ENCODE measurements at regions not wholly inside any gene's neighbourhood (a gene's known extent, or its start where the extent isn't known, plus 50 kb on each side); places are given as distances from the start of the nearest gene placed in this dataset.
"Not testable (repeated sequence)": the region's sequence is repeated elsewhere in the genome, so short reads cannot be mapped to it uniquely, and the experiment has no call there.

DNA sequence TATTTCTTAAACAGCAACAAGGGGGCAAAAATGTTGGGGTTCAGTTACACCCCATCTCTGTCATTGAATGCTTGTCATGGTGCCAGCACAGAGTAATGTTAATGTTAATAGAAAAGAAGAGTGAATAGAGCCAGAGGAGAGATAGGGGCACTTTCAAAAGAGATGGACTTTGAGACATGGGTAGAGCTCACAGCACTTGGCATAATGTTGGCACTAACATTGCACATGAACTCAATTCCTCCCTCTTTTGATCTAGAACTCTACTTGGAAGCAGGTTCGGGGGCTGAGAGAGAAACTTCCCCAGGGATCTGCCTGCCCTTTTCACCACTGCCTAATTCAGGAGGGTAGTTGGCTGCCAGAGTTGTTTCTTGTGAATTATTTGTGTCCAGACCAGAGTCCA lies 188.0 kb upstream of the ADRA1D start:
- Histone ChIP-seq H3K4me3 (no peak overlapping the region), H3K36me3 (no peaks in the 10 kb centered on the region), H3K9me3 (no peaks in the 10 kb centered on the region), H3K4me1 (ENCODE audit: control insufficient read depth in 1 of 2, low read depth in 2 of 2) (peaks cover 0 to 20% of the 10 kb centered on the region in 2 donors), H3K27me3 (replicated peaks; ENCODE audit: insufficient read depth) (no peaks in the 10 kb centered on the region), H3K27ac (no peak overlapping the region)
- no peak for DNase-seq (ENCODE audit: low spot score)
- TF ChIP-seq, protein P1, sequence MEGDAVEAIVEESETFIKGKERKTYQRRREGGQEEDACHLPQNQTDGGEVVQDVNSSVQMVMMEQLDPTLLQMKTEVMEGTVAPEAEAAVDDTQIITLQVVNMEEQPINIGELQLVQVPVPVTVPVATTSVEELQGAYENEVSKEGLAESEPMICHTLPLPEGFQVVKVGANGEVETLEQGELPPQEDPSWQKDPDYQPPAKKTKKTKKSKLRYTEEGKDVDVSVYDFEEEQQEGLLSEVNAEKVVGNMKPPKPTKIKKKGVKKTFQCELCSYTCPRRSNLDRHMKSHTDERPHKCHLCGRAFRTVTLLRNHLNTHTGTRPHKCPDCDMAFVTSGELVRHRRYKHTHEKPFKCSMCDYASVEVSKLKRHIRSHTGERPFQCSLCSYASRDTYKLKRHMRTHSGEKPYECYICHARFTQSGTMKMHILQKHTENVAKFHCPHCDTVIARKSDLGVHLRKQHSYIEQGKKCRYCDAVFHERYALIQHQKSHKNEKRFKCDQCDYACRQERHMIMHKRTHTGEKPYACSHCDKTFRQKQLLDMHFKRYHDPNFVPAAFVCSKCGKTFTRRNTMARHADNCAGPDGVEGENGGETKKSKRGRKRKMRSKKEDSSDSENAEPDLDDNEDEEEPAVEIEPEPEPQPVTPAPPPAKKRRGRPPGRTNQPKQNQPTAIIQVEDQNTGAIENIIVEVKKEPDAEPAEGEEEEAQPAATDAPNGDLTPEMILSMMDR (IDR thresholded peaks at IDR 0.05) = no peak
- no peak for ATAC-seq (ENCODE audit: insufficient number of reproducible peaks, low FRiP score, low read depth)

GRCh38 chr20:4435671-4436455 lies 186.8 kb upstream of the ADRA1D start:
- no peaks in the 10 kb centered on the region for H3K27me3 ChIP-seq (replicated peaks; ENCODE audit: insufficient read depth)
- ATAC-seq (ENCODE audit: insufficient number of reproducible peaks, low FRiP score, low read depth) = no peak
- peaks cover 0 to 13% of the 10 kb centered on the region in 2 donors for H3K4me1 ChIP-seq (ENCODE audit: control insufficient read depth in 1 of 2, low read depth in 2 of 2)

DNA sequence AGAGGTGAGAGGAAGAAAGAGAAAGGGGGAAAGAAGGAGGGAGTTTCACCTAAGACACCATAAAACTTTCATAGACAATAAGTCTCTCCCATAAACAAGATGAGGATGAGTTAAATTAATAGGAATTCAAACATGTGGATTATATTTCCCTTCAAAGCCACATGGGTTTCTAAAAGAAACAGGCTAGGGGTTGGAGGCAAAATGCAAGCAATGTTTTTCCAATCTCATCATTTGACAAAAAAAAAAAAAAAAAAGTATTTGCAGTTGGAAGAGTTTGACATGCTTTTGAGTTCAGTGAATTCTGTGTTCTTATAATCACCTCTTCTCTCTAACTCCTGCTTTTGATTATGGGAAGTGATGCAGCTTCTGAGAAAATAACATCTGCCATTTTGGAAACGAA lies 186.1 kb upstream of the ADRA1D start:
- no peak for ATAC-seq (ENCODE audit: insufficient number of reproducible peaks, low FRiP score, low read depth)

More at GRCh38 chr20:4435671-4436455, 186.8 kb upstream of the ADRA1D start:
- Histone ChIP-seq H3K27ac (no peak overlapping the region), H3K9me3 (no peaks in the 10 kb centered on the region), H3K4me3 (no peak overlapping the region), H3K36me3 (no peaks in the 10 kb centered on the region)
- no peak for DNase-seq (ENCODE audit: low spot score)
- TF ChIP-seq, protein P1 (IDR thresholded peaks at IDR 0.05) = no peak

GRCh38 chr20:4434681-4435080 lies 185.6 kb upstream of the ADRA1D start:
- TF ChIP-seq, protein P1 (IDR thresholded peaks at IDR 0.05) = no peak
- ATAC-seq (ENCODE audit: insufficient number of reproducible peaks, low FRiP score, low read depth) = no peak

More for the DNA sequence above, 186.1 kb upstream of the ADRA1D start:
- Histone ChIP-seq H3K36me3 (no peaks in the 10 kb centered on the region), H3K27me3 (replicated peaks; ENCODE audit: insufficient read depth) (no peaks in the 10 kb centered on the region), H3K9me3 (no peaks in the 10 kb centered on the region), H3K27ac (no peak overlapping the region), H3K4me3 (no peak overlapping the region), H3K4me1 (ENCODE audit: control insufficient read depth in 1 of 2, low read depth in 2 of 2) (peaks cover 0 to 13% of the 10 kb centered on the region in 2 donors)
- no peak for DNase-seq (ENCODE audit: low spot score)
- TF ChIP-seq, protein P1 (IDR thresholded peaks at IDR 0.05) = no peak

GRCh38 chr20:4431446-4431845 lies 182.4 kb upstream of the ADRA1D start:
- no peak for DNase-seq (ENCODE audit: low spot score)
- Histone ChIP-seq H3K27me3 (replicated peaks; ENCODE audit: insufficient read depth) (no peaks in the 10 kb centered on the region), H3K4me1 (ENCODE audit: control insufficient read depth in 1 of 2, low read depth in 2 of 2) (no peaks in the 10 kb centered on the region), H3K36me3 (no peaks in the 10 kb centered on the region), H3K27ac (no peak overlapping the region), H3K9me3 (no peaks in the 10 kb centered on the region), H3K4me3 (no peak overlapping the region)
- TF ChIP-seq, protein P1 (IDR thresholded peaks at IDR 0.05) = no peak
- ATAC-seq (ENCODE audit: insufficient number of reproducible peaks, low FRiP score, low read depth) = no peak

More at GRCh38 chr20:4434681-4435080, 185.6 kb upstream of the ADRA1D start:
- H3K27me3 ChIP-seq (replicated peaks; ENCODE audit: insufficient read depth) = no peaks in the 10 kb centered on the region
- H3K27ac ChIP-seq = no peak overlapping the region
- DNase-seq (ENCODE audit: low spot score) = no peak
- no peaks in the 10 kb centered on the region for H3K9me3 ChIP-seq
- H3K4me3 ChIP-seq = no peak overlapping the region
- H3K36me3 ChIP-seq = no peaks in the 10 kb centered on the region
- H3K4me1 ChIP-seq (ENCODE audit: control insufficient read depth in 1 of 2, low read depth in 2 of 2) = peaks cover 0 to 13% of the 10 kb centered on the region in 2 donors

DNA sequence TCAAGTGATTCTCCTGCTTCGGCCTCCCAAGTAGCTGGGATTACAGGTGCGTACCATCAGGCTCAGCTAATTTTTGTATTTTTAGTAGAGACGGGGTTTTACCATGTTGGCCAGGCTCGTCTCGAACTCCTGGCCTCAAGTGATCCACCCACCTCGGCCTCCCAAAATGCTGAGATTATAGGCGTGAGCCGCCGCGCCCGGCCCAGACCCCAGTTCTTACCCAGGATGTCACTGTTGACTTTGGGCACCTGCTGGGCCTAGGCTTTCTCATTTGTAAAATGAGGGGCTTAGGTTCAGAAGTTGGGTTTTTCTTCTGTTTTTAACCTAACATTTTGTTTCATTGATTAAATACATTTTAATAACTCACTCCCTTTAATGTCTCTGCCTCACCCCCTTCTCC lies 181.7 kb upstream of the ADRA1D start:
- H3K36me3 ChIP-seq; H3K4me1 ChIP-seq (ENCODE audit: control insufficient read depth in 1 of 2, low read depth in 2 of 2); DNase-seq (ENCODE audit: low spot score); ATAC-seq (ENCODE audit: insufficient number of reproducible peaks, low FRiP score, low read depth); H3K4me3 ChIP-seq; H3K9me3 ChIP-seq; H3K27me3 ChIP-seq (replicated peaks; ENCODE audit: insufficient read depth); H3K27ac ChIP-seq: not testable (repeated sequence)

Measured in thoracic aorta (tissue), 2 donors.